OCI-M1 (cell line): ENCODE measurements at regions not wholly inside any gene's neighbourhood (a gene's known extent, or its start where the extent isn't known, plus 50 kb on each side); places are given as distances from the start of the nearest gene placed in this dataset.
"Not testable (repeated sequence)": the region's sequence is repeated elsewhere in the genome, so short reads cannot be mapped to it uniquely, and the experiment has no call there.

Experiments used
- DNase-seq: peaks from one replicate; lab custom pipeline; 2025; lab: John Stamatoyannopoulos, UW

- no peak for DNase-seq
Measured at GRCh38 chr7:50251765-50252164, 52.8 kb upstream of the IKZF1 start.

GRCh38 chr7:50246551-50246950 lies 58.0 kb upstream of the IKZF1 start:
- DNase-seq = peak; percentile 32

GRCh38 chr7:50242111-50242510 lies 62.4 kb upstream of the IKZF1 start:
- DNase-seq = not testable (repeated sequence)

GRCh38 chr7:50240699-50241098 lies 63.8 kb upstream of the IKZF1 start:
- DNase-seq = not testable (repeated sequence)

GRCh38 chr7:50229964-50230363 lies 74.6 kb upstream of the IKZF1 start:
- peak; percentile 72 for DNase-seq

DNA sequence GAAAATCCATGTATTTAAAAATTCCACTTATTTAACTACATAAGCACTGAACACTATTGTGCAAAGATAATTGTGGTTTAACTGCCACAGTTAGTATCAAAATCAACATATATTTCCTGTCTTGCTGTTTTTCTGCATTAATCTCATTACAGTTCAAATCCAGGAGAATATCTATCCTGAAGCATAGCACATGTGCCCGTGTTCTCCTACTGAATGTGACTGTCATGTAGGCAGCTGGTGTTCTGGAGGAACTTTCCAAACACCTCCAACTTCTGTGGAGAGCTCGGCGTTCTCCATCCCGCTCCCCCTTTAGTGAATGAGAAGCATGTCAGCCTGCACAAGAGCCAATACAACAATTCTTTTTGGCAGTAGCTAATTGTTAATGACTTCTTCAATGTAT lies 76.4 kb upstream of the IKZF1 start:
- no peak for DNase-seq

- peak; percentile 83 for DNase-seq
Measured at GRCh38 chr7:50227726-50228125, 76.8 kb upstream of the IKZF1 start.

- no peak for DNase-seq
Measured at GRCh38 chr7:50226669-50227068, 77.8 kb upstream of the IKZF1 start.

- peak; percentile 50 for DNase-seq
Measured at GRCh38 chr7:50226145-50226544, 78.4 kb upstream of the IKZF1 start.

GRCh38 chr7:50221433-50221832 lies 83.1 kb upstream of the IKZF1 start:
- no peak for DNase-seq

- DNase-seq = no peak
Measured at GRCh38 chr7:50221028-50221427, 83.5 kb upstream of the IKZF1 start.

- DNase-seq = no peak
Measured at GRCh38 chr7:50220273-50220672, 84.2 kb upstream of the IKZF1 start.

DNA sequence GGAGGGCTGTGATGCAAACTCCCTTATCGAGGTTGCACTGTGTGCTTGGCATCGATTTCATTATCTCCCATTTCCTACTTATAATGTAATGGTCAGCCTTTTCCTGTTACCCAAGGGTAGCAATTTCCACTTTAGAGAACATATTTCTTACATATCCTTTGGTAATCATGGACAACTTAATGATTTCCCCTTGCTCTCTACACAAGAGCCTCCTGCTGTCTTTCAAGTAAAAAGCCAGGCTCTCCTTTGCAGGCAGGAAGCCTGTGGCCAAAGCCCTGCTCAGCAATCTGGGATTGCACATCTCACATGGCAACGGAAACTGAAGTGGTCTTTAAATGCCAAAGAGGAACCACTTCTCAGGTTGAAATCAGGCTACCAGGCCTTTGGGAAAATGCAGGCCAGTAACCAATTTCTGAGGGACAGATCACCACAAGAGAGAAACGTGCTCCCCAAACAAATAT lies 86.7 kb upstream of the IKZF1 start:
- DNase-seq = peak; percentile 30

DNA sequence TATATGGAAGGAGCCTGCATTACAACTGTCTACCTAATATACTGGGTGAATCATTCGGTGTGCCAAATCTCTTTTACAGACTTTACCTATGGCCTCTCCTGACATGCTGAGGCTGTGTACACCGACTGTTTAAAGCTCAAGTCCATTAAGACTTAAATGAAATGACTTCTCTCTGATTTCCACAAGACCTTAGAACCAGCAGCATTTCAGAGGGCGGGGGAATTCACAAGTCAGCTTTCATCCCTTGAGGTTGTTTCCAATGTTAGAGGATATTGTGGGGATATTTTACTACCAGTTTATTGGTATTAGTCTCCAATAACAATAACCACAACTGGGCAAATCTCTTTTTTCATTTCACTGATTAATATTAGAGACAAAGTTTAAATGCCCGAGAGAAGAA lies 87.1 kb upstream of the IKZF1 start:
- no peak for DNase-seq

DNA sequence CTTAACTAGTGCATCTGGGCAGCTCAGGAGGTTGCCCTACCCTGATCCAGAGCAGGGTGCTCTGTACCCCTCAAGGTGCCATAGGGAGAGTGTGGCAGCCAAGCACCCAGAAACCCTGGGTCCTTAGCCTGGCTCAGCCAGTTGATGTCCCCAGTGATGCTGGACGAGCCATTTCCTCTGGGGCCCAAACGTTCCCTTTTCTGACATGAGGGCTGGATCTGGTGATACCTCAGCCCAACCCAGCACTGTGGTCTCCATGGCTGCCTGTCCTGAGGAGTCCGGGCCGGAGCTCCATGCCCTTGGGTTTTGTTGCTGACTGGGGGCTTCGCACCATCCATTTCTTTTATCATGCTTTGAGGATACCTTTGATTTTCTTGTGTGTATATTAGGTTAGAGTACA lies 87.9 kb upstream of the IKZF1 start:
- no peak for DNase-seq

DNA sequence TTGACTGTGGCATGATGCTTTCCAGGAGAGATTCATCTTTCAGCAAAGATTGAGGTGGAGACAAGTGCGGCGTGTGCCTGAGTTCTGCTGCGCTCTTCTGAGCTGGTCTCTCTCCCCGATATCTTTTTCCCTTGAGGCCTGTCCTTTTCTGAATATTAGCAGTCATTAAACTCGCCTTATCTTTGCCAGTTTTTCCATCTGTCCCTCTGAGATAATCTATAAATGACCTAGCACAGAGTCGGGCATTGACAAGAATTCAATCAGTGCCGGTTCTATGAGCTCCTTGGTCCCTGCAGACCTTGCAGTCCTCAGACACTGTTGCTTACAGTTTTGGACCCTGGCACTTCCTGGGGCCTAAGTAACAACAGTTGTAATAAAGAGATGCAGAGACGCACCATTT lies 89.7 kb upstream of the IKZF1 start:
- DNase-seq = no peak

DNA sequence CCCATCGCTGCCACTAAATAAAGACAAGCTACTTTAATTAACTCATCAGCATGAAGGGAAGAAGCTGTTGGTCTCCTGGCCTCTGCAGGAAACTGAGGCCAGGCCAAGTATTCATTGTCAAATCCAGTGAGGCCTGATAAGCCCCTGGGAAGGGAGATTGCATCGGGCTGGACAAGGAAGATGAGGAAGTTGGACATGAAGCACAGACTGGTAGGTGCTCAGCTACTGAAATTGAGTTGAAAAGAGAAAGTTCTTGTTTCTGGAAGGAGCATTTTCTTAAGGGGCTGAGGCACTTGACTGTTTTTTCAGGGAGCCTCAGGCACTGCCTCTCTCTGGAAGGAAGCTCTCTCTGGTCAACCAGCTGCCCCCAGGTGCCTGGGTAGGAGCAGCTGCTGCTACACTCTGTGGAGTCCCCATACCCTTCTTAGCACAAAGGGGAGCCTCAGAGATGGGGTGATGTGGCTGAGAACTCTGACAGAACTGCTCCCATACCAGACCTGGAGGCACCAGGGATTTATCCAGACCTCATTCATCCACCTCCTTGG lies 90.3 kb upstream of the IKZF1 start:
- DNase-seq = peak; percentile 43

DNA sequence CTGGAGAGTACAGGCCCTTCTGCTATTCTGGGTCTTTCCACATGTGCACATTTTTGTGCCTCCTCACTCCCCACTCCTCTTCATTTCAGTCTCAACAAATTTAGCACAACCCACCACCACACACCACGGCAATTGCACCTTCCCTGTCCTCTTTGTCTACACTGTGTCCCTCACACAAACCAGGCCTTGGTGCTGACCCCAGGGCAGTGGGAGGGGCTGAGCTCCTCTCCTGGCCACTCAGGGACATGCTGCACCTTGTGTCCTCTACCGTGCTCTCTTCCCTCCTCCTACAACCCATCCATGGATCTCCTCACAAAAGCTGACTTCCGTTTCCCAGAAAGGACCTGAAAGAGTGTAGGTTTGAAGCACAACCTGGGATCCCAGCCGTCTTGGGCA lies 90.9 kb upstream of the IKZF1 start:
- DNase-seq = no peak

- peak; percentile 44 for DNase-seq
Measured at GRCh38 chr7:50212666-50213621, 91.6 kb upstream of the IKZF1 start.

- no peak for DNase-seq
Measured at GRCh38 chr7:50212016-50212325, 92.5 kb upstream of the IKZF1 start.

- DNase-seq = no peak
Measured at GRCh38 chr7:50211130-50212015, 93.1 kb upstream of the IKZF1 start.

DNA sequence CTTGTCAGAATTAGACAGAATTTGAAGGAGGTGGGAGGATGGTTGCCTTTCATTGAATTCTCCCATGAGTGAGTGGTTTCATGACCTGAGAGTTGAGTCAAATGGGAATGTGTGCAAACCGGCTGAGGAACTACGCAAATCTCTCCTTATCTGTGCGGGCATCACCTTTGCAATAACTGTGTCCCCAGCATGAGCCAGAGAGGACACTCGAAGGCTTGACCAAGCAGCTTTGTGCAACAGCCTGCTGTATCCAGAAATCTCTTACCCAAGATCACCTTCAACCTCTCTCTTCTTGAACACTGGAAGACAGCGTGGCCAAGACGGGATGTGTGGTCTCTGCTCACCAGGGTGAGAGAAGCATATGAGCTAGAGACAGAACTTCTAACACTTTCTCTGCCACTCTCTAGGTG lies 93.8 kb upstream of the IKZF1 start:
- DNase-seq = no peak
